Fibroblast of lung (primary cell): ENCODE measurements at regions not wholly inside any gene's neighbourhood (a gene's known extent, or its start where the extent isn't known, plus 50 kb on each side); places are given as distances from the start of the nearest gene placed in this dataset.

Experiments used
- DNase-seq, 2 donors: peaks; one replicate each; pipeline versions ENCODE4 v3.0.0 to v3.0.0-alpha.2; 2010; ENCODE audit warnings: low read depth in 2 of 2
- H2AFZ ChIP-seq: 2 replicates; pipeline ENCODE4 v1.5.1; 2012; ENCODE audit warnings: low read length, control low read depth, inconsistent platforms
- H3K27ac ChIP-seq: 2 replicates; pipeline ENCODE4 v1.5.1; 2011; ENCODE audit warnings: low read length, control low read depth; ENCODE audit not compliant: insufficient read depth
- H3K27me3 ChIP-seq: 2 replicates; pipeline ENCODE4 v1.5.1; 2011; ENCODE audit warnings: mild to moderate bottlenecking, low read length; ENCODE audit not compliant: control insufficient read depth, insufficient read depth
- H3K36me3 ChIP-seq: 2 replicates; pipeline ENCODE4 v1.5.1; 2011; ENCODE audit warnings: low read length; ENCODE audit not compliant: control insufficient read depth, insufficient read depth
- H3K4me1 ChIP-seq: 2 replicates; pipeline ENCODE4 v1.5.1; 2011; ENCODE audit warnings: low read length; ENCODE audit not compliant: control insufficient read depth, insufficient read depth; ENCODE audit errors: extremely low read depth
- H3K4me2 ChIP-seq: 2 replicates; pipeline ENCODE4 v1.5.1; 2011; ENCODE audit warnings: low read length, control low read depth; ENCODE audit not compliant: insufficient read depth; ENCODE audit errors: extremely low read depth
- H3K4me3 ChIP-seq, 4 experiments: fragments of 200-600 bp in 1 of 4; sonication (generic) in 1 of 4; replicated peaks in 1 of 4; 2 replicates each; pipeline ENCODE4 v1.5.1; 2011 to 2016; ENCODE audit warnings: low read length in 4 of 4, low read depth in 3 of 4, mild to moderate bottlenecking in 3 of 4, control low read depth in 2 of 4, inconsistent platforms in 1 of 4, mixed read lengths in 1 of 4; ENCODE audit not compliant: insufficient read depth in 1 of 4; ENCODE audit errors: control extremely low read depth in 1 of 4
- H3K79me2 ChIP-seq: 2 replicates; pipeline ENCODE4 v1.5.1; 2012; ENCODE audit warnings: mild to moderate bottlenecking, low read length, inconsistent platforms; ENCODE audit not compliant: control insufficient read depth, insufficient read depth
- H3K9ac ChIP-seq: 2 replicates; pipeline ENCODE4 v1.5.1; 2011; ENCODE audit warnings: mild to moderate bottlenecking, low read length, control low read depth; ENCODE audit not compliant: insufficient read depth
- H3K9me3 ChIP-seq: 2 replicates; pipeline ENCODE4 v1.5.1; 2012; ENCODE audit warnings: low read depth, low read length; ENCODE audit not compliant: control insufficient read depth, insufficient read depth
- H4K20me1 ChIP-seq: 2 replicates; pipeline ENCODE4 v1.5.1; 2011; ENCODE audit warnings: low read length; ENCODE audit not compliant: control insufficient read depth, insufficient read depth; ENCODE audit errors: extremely low read depth
- CTCF ChIP-seq, 2 donors: IDR thresholded peaks in 1 of 2; conservative IDR thresholded peaks in 1 of 2; 1 replicate in 1 of 2; 2 replicates in 1 of 2; pipeline ENCODE4 v1.5.1; 2011 to 2012; ENCODE audit warnings: low read length in 2 of 2, control low read depth in 1 of 2, inconsistent platforms in 1 of 2, low read depth in 1 of 2, mild to moderate bottlenecking in 1 of 2
- EZH2 ChIP-seq: IDR thresholded peaks from 2 replicates; pipeline ENCODE4 v1.5.1; 2012; ENCODE audit warnings: low read length, control low read depth, mild to moderate bottlenecking; ENCODE audit errors: missing control alignments

- no peak for DNase-seq
- no peaks in the 10 kb centered on the region for H3K79me2 ChIP-seq
- H3K4me1 ChIP-seq, result no peaks in the 10 kb centered on the region
- H3K27me3 ChIP-seq, result no peaks in the 10 kb centered on the region
- no peak overlapping the region for H3K4me3 ChIP-seq
- no peak overlapping the region for H2AFZ ChIP-seq
- no peaks in the 10 kb centered on the region for H4K20me1 ChIP-seq
- TF ChIP-seq CTCF (conservative IDR thresholded peaks at IDR 0.05 in 1 of 2, IDR thresholded peaks at IDR 0.05 in 1 of 2; ENCODE audit: low read depth in 1 of 2, low read length in 2 of 2), result no peak
- TF ChIP-seq EZH2, result no peak
- no peak overlapping the region for H3K9ac ChIP-seq
- H3K36me3 ChIP-seq, result no peaks in the 10 kb centered on the region
- no peak overlapping the region for H3K4me2 ChIP-seq
- no peaks in the 10 kb centered on the region for H3K9me3 ChIP-seq
- H3K27ac ChIP-seq, result no peak overlapping the region
These were observed 363.2 kb downstream of the THBS2 start for GRCh38 chr6:168890306-168890980.

- H3K4me3 ChIP-seq, result no peak overlapping the region
- H3K27ac ChIP-seq, result no peak overlapping the region
- no peaks in the 10 kb centered on the region for H3K9me3 ChIP-seq
- no peak for DNase-seq
- no peaks in the 10 kb centered on the region for H3K79me2 ChIP-seq
- no peaks in the 10 kb centered on the region for H3K4me1 ChIP-seq
- no peak overlapping the region for H3K9ac ChIP-seq
- H3K36me3 ChIP-seq, result no peaks in the 10 kb centered on the region
- H3K27me3 ChIP-seq, result no peaks in the 10 kb centered on the region
- H2AFZ ChIP-seq, result no peak overlapping the region
- H4K20me1 ChIP-seq, result no peaks in the 10 kb centered on the region
- H3K4me2 ChIP-seq, result no peak overlapping the region
- TF ChIP-seq CTCF (conservative IDR thresholded peaks at IDR 0.05 in 1 of 2, IDR thresholded peaks at IDR 0.05 in 1 of 2; ENCODE audit: low read depth in 1 of 2, low read length in 2 of 2) (no peak), EZH2 (no peak)
These were observed 364.8 kb downstream of the THBS2 start for GRCh38 chr6:168888786-168889345.

- Histone ChIP-seq H2AFZ (no peak overlapping the region), H3K79me2 (no peaks in the 10 kb centered on the region), H3K4me2 (no peak overlapping the region), H3K27ac (no peak overlapping the region), H3K4me3 (no peak overlapping the region), H3K4me1 (no peaks in the 10 kb centered on the region), H3K9ac (no peak overlapping the region), H3K36me3 (no peaks in the 10 kb centered on the region), H3K9me3 (no peaks in the 10 kb centered on the region), H3K27me3 (no peaks in the 10 kb centered on the region), H4K20me1 (no peaks in the 10 kb centered on the region)
- TF ChIP-seq EZH2 (no peak), CTCF (conservative IDR thresholded peaks at IDR 0.05 in 1 of 2, IDR thresholded peaks at IDR 0.05 in 1 of 2; ENCODE audit: low read depth in 1 of 2, low read length in 2 of 2) (no peak)
- no peak for DNase-seq
These were observed 365.5 kb downstream of the THBS2 start for GRCh38 chr6:168888102-168888501.
